ENCODE measurements at regions not wholly inside any gene's neighbourhood (a gene's known extent, or its start where the extent isn't known, plus 50 kb on each side); places are given as distances from the start of the nearest gene placed in this dataset.

- 31 to 50% methylated on average over 1 of the region's 1 CpG for WGBS, 2 donors
- intact Hi-C loops (cut with DNase I), result no loop called here
- DNase-seq (no peak), ATAC-seq (peak in 1 of 8 donors; percentile 27)
- H3K4me3 ChIP-seq, result no peak overlapping the region
- peaks cover 0 to 28% (median 7%) of the 10 kb centered on the region in 11 donors for H3K9me3 ChIP-seq
- no peaks in the 10 kb centered on the region for H3K36me3 ChIP-seq
- H3K27ac ChIP-seq, result no peak overlapping the region
- no peaks in the 10 kb centered on the region for H3K4me1 ChIP-seq
- TF ChIP-seq CTCF (IDR thresholded peaks at IDR 0.05), result no peak
- H3K27me3 ChIP-seq, result no peaks in the 10 kb centered on the region
Measured at GRCh38 chr6:54991761-54992330, 145.3 kb downstream of the FAM83B start.

GRCh38 chr6:54992789-54993188 lies 146.2 kb downstream of the FAM83B start:
- DNase-seq (no peak), ATAC-seq (no peak)
- H3K4me3 ChIP-seq, result no peak overlapping the region
- H3K36me3 ChIP-seq, result no peaks in the 10 kb centered on the region
- no peak overlapping the region for H3K27ac ChIP-seq
- TF ChIP-seq CTCF (IDR thresholded peaks at IDR 0.05), result no peak
- intact Hi-C loops (cut with DNase I), result no loop called here
- no peaks in the 10 kb centered on the region for H3K4me1 ChIP-seq
- peaks cover 0 to 28% (median 7%) of the 10 kb centered on the region in 11 donors for H3K9me3 ChIP-seq
- no peaks in the 10 kb centered on the region for H3K27me3 ChIP-seq

- Histone ChIP-seq H3K27ac (no peak overlapping the region), H3K27me3 (no peaks in the 10 kb centered on the region), H3K9me3 (peaks cover 0 to 28% (median 7%) of the 10 kb centered on the region in 11 donors), H3K36me3 (no peaks in the 10 kb centered on the region), H3K4me3 (no peak overlapping the region), H3K4me1 (no peaks in the 10 kb centered on the region)
- no peak for TF ChIP-seq CTCF (IDR thresholded peaks at IDR 0.05)
- intact Hi-C loops (cut with DNase I), result no loop called here
- WGBS, 2 donors, result 79 to 80% methylated on average over 4 of the region's 4 CpGs
- DNase-seq (no peak), ATAC-seq (no peak)
Measured at GRCh38 chr6:54993294-54993693, 146.7 kb downstream of the FAM83B start.

GRCh38 chr6:54993948-54994347 lies 147.4 kb downstream of the FAM83B start:
- Histone ChIP-seq H3K9me3 (peaks cover 0 to 28% (median 7%) of the 10 kb centered on the region in 11 donors), H3K27ac (no peak overlapping the region), H3K36me3 (no peaks in the 10 kb centered on the region), H3K4me3 (no peak overlapping the region), H3K4me1 (no peaks in the 10 kb centered on the region), H3K27me3 (no peaks in the 10 kb centered on the region)
- ATAC-seq (no peak), DNase-seq (no peak)
- WGBS, 2 donors, result 91 to 97% methylated on average over 2 of the region's 2 CpGs
- intact Hi-C loops (cut with DNase I), result no loop called here
- no peak for TF ChIP-seq CTCF (IDR thresholded peaks at IDR 0.05)
